Fibroblast of the aortic adventitia (primary cell): ENCODE measurements at regions not wholly inside any gene's neighbourhood (a gene's known extent, or its start where the extent isn't known, plus 50 kb on each side); places are given as distances from the start of the nearest gene placed in this dataset.

Source experiments
- DNase-seq: peaks from one replicate; pipeline ENCODE4 v3.0.0-alpha.2; 2010; ENCODE audit warnings: low read depth
- H3K4me3 ChIP-seq: 2 replicates; pipeline ENCODE4 v1.5.1; 2011; ENCODE audit warnings: low read depth, mild to moderate bottlenecking, control low read depth, low read length, moderate library complexity
- TF ChIP-seq, protein P1 (sequence below): IDR thresholded peaks from 2 replicates; pipeline ENCODE4 v1.5.1; 2011; ENCODE audit warnings: mild to moderate bottlenecking, low read length, control low read depth, inconsistent platforms; ENCODE audit not compliant: insufficient read depth

GRCh38 chr1:38334930-38335592 is 288.5 kb upstream of the POU3F1 start:
- no peak overlapping the region for H3K4me3 ChIP-seq
- TF ChIP-seq, protein P1, sequence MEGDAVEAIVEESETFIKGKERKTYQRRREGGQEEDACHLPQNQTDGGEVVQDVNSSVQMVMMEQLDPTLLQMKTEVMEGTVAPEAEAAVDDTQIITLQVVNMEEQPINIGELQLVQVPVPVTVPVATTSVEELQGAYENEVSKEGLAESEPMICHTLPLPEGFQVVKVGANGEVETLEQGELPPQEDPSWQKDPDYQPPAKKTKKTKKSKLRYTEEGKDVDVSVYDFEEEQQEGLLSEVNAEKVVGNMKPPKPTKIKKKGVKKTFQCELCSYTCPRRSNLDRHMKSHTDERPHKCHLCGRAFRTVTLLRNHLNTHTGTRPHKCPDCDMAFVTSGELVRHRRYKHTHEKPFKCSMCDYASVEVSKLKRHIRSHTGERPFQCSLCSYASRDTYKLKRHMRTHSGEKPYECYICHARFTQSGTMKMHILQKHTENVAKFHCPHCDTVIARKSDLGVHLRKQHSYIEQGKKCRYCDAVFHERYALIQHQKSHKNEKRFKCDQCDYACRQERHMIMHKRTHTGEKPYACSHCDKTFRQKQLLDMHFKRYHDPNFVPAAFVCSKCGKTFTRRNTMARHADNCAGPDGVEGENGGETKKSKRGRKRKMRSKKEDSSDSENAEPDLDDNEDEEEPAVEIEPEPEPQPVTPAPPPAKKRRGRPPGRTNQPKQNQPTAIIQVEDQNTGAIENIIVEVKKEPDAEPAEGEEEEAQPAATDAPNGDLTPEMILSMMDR, result no peak
- no peak for DNase-seq

GRCh38 chr1:38332649-38333310 is 286.2 kb upstream of the POU3F1 start:
- H3K4me3 ChIP-seq, result no peak overlapping the region
- no peak for DNase-seq
- TF ChIP-seq, protein P1, result no peak

GRCh38 chr1:38331496-38332210 is 285.1 kb upstream of the POU3F1 start:
- no peak overlapping the region for H3K4me3 ChIP-seq
- TF ChIP-seq, protein P1, result no peak
- DNase-seq, result no peak

- TF ChIP-seq, protein P1, result no peak
- DNase-seq, result no peak
- H3K4me3 ChIP-seq, result no peak overlapping the region
These were observed 284.2 kb upstream of the POU3F1 start for GRCh38 chr1:38330799-38331198.

- TF ChIP-seq, protein P1, result no peak
- no peak for DNase-seq
- no peak overlapping the region for H3K4me3 ChIP-seq
These were observed 283.1 kb upstream of the POU3F1 start for GRCh38 chr1:38329644-38330043.

DNA sequence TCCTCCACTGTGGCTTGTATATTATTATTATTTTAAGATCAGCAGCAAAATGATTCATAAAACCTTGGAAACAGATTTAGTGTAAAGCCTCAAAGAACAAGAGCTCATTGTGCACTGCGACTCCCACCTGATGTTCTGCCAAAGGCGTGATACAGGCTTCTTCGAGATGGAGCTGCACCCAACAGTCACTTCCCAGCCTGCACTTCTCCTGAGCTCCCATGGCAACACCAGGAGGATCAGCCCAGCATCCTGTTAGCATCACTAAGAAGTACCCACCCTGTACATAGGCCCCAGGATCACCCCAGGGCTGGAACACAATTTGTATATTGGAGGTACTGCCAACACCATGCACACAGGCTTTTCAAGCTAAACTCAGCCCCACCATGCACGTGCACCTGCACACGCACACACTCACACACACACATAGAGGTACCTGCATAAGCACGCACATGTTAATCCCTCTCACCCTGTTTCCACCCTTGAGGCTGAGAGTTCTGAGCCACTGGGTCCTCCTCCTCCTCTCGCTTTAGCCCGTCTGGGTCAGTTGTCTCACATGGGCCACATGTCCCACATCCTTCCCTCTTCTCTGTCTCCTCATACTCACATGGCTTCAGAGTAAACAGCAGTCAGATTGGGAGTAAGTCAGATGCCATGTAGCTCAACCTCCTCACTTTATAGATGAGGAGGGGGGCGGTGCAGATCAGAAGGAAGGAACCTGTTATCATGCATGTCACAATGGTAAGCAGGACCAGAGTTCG is 281.9 kb upstream of the POU3F1 start:
- no peak overlapping the region for H3K4me3 ChIP-seq
- DNase-seq, result no peak

More for the DNA sequence above, 281.9 kb upstream of the POU3F1 start:
- TF ChIP-seq, protein P1, result no peak
